A204.1 (cell line): ENCODE measurements at regions not wholly inside any gene's neighbourhood (a gene's known extent, or its start where the extent isn't known, plus 50 kb on each side); places are given as distances from the start of the nearest gene placed in this dataset.
"Not testable (repeated sequence)": the region's sequence is repeated elsewhere in the genome, so short reads cannot be mapped to it uniquely, and the experiment has no call there.

Source experiments
- FAIRE-seq: peaks from 2 replicates; lab custom pipeline; 2012; peaks lifted over from hg19 to GRCh38; lab: Jason Lieb, UNC

DNA sequence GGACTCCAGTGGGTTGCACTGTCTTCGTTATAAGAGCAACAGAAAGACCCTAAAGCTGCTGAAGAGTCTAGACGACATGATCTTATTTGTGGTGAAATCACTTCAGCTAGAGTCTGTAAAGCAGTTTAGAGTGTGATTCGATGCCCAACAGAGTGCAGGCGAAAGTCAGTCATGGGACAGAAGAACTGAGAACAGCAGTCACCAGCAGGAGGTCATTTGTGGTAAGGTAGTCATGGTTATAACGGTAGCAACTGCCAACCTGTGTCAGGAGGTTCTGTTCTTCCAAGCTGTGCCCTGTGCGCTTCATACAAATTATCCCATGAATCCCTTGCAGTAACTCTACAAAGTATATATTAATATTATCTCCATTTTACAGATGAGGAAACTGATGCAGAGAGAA is 954.1 kb downstream of the AACS start:
- FAIRE-seq: no peak

DNA sequence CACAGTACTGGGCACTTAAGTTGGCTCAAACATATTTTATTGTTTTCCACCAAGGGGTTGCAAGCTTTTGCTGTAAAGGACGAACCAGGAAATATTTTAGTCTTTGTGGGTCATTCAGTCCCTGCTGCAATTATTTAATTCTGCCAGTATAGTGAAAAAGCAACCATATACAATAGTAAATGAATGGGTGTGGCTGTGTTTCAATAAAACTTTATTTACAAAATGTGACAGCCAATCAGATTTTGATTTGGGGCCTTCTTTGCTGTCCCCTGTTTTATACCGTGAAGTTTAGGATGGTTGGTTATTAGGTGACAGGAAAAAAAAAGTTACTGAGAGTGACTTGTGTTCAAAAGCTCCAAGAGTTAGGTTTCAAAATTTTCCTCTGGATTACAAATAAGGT is 956.4 kb downstream of the AACS start:
- FAIRE-seq: no peak

DNA sequence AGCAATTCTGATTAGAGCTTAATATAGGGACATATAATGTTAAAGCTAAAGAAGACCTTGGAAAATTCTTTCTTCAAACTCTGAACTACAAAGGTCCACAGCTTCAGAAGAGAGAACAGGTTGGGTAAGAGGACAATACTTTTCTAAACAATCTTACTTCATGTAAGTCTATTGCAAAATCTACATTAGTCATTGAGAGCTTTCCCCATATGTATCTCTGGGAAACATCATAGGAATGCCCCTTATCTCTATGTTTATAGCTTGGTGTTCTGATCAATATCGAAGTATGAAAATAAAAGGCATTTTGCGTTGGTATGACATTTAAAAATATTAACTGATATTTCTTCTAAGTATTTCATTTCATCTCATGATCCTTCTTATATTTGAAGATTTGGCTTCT is 962.6 kb downstream of the AACS start:
- FAIRE-seq: no peak

DNA sequence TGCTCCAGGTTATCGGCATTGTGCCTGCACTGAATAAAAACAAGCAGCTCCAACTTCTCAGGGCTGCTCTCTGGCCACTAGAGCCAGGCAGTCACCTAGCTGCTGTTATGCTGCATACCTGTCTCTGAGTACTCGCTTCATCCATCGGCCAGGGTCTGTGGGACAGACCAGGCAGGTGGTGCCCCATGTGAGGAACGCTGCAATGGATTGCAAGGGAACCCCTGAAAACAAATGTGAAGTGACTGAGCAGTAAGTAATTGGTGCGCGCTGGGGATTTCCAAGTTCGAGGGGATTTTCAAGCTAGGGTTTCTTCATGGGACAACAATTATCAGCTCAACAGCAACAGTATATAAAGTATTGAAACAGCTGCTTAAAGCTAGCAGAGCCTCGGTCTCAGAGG is 965.3 kb downstream of the AACS start:
- no peak for FAIRE-seq

DNA sequence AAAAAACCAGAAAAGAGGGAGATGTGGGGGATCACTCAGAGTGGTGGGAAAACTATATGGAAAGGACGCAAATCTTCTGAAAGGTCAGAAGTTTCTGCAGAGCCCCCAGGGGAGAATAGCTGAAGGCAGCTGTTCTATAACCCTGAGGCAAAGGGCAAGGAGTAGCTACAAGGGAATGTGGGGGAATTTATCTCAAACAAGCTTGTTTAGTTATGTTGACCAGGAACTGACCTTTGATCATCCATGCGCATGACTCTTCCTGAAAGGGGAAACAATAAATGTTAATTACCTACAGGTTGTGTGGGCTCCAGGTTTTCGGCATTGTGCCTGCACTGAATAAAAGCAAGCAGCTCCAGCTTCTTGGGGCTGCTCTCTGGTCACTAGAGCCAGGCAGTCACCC is 968.5 kb downstream of the AACS start:
- no peak for FAIRE-seq

DNA sequence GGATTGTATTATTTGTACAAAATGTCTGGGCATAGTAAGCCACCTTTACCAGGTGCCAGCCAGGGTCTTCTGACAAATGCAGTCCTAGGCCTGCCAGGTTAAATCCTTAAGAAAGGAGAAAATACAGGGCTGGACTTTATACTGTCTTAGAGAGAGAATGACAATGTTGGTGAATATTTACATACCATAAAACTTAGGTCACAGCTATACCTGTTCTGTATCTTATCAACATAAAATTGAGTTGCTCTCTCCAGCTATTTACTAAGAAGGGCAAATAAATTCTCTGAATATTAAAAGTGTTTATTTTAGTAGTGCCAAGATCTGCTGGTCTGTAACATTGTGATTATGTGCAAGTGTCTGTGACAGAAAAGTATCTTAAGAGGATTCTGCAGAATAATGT is 971.1 kb downstream of the AACS start:
- no peak for FAIRE-seq

DNA sequence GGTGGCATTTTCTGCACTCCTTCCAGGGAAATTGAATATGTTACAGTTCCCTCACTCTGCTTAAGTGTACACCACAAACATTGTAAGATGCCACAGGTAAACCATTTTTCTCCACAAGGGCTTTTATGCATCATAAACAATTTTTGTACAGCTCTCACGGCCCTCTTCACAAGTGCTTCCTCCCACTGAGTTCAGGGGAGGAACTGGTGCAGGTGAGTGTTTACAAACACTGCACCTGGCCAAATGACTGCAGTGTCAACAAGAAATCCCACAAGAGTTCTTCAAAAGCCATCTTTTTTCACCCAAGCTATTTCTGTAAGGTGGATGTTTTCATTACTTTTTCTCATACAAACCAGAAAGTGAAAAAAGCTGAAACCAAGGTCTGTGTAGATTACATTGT is 973.2 kb downstream of the AACS start:
- no peak for FAIRE-seq

DNA sequence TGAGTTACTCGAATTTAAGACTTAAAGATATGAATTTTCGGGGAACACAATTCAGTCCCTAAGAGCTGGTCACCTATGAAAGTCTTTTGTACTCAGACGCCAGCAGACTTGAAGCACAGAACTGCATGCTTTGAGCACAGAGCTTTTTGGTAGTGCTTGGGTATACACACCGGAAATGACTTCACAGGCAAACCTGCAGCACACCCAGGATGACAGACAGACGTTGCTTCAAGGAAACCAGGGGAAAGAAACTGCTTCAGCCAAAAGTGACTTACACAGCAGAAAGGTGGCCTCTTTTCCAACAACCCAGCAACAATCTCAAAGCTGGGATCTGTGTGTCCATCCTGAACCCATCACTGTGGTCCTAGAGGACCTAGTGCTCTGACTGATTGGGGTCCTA is 975.1 kb downstream of the AACS start:
- no peak for FAIRE-seq

DNA sequence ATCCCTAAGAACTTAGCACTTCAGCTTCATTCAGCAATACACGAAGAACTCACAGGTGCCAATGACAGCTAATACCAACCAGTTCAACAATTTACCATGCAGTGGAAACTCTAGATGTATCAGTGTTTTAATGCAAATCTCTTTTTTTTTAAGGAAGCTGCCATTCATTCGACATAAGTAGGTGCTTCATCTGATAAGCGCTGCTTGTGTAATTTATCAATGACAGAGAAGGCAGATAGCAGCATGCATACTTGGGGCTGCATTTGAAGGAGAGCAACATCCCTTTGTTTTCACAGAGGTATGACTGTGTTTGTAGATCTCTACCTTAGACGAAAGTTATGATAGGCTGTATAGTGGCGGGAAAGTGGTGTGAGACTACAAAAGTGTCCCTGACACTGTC is 977.1 kb downstream of the AACS start:
- no peak for FAIRE-seq

DNA sequence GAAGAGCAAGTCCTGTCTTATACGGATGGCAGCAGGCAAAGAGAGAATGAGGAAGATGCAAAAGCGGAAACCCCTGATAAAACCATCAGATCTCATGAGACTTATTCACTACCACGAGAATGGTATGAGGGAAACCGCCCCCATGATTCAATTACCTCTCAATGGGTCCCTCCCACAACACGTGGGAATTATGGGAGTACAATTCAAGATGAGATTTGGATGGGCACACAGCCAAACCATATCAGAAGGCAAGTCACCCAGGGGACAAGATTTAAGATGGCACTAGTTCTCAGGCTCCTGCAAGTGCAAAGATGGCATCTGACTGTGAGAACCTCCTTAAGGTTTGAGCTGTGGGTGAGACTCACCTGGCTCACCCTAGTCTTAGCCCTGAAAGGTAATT is 984.3 kb downstream of the AACS start:
- FAIRE-seq: not testable (repeated sequence)

DNA sequence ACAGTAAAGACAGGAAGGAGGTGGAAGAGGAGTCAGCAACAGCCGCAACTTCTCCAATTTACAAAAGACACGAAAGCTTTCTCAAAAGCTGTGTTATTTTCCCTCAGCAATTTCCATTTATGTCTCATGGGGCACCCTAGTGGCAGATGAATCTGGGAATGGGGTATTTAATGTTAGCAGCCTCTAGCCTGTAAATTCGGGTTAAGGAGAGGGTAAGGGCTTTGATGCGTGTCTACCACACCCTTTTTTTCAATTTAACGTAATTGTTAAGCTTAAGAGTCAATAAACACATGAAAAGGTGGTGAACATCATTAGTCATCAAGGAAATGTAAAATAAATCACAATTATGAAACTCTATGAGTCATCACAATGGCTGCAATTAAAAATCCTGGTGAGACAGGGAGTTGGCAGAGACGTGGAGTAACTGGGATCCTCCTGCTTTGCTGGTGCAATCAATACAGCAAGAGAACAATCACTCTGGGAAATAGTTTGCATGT is 986.4 kb downstream of the AACS start:
- no peak for FAIRE-seq

DNA sequence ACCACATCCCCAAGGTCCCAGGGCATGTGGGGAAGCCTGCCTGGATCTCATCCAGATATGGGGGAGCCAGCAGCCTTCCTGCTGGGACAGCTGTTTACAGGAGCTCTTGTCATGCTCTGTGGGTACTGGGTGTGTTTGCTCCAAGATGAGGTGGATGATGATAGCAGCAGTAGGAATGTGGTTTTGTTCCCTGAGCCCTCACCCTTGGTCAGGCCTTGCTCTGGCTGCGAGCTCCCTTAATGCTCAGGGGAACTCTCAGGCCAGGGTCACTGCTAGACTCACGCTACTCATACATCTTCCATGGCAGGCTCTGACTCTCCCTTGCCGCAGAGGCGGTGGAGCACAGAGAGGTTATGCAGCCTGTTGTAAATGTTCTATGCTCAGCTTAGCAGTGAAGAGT is 990.3 kb downstream of the AACS start:
- FAIRE-seq: no peak

DNA sequence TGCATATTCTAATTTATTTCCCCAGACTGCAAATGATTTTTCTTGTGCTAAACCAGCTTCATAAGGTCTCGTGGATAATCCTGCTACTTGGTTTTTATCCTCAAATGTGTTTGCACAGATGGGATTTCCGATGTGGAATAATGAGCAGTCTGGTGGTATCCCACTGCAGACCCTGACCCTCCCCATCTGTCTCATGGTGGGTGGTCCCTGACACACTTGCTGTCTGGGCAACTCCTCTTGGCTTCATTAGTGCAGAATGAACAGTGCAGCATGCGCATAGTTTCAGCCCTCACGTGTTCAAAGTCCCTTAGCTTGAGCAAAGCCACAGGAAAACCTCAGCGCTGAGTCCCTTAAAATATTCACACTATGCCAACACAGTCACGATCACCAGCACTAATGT is 996.5 kb downstream of the AACS start:
- FAIRE-seq: no peak

DNA sequence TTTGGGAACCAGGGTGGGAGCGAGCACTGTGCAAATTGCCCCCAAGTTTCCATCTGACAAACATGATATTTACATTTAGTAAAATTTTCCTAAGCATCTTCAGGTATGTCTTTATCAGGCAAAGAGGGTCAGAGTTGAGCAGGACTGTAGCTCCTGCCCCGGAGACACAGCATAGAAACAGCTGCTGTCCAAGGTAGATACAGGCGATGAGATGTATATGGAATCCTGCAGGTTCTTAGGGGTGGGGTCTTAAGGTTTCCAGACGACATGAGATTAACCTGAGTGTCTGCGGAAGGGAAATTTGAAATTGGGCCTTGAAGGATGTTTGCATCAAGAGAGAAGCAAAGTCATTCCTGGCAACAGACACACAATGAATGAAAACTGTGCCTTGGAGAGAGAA is 998.8 kb downstream of the AACS start:
- FAIRE-seq: no peak

DNA sequence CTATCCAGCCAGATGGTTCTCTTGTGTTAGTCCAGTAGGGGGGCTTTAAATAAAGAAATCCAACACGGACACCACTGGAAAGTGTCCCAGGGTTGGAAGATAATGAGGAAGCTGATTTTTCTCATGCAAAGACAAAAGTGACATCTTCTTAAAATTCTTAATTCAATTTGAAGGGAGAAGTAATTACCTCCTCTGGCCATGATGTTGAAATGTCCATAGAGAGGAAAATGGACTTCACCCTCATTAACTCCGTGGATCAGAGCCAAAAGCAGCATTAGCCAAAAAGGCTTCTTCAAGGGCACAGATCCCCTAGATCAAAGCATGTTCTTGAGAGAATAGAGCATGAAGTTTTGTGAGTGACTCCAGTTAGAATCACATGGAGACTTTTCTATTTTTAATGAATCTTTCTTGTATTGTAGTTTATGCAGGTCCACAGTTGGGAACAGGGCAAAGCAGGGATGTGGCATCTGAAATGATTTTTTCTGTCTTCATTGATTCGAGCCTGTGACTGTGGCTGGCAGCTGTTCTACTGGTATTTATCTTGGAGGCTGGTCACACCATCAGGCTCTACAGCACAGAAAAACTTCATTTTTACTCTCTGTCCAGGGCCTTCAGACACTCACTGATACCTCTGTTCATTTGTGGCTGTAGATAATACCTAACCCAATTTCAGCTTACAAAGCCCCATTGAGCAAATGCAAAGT is 1002.5 kb downstream of the AACS start:
- no peak for FAIRE-seq

DNA sequence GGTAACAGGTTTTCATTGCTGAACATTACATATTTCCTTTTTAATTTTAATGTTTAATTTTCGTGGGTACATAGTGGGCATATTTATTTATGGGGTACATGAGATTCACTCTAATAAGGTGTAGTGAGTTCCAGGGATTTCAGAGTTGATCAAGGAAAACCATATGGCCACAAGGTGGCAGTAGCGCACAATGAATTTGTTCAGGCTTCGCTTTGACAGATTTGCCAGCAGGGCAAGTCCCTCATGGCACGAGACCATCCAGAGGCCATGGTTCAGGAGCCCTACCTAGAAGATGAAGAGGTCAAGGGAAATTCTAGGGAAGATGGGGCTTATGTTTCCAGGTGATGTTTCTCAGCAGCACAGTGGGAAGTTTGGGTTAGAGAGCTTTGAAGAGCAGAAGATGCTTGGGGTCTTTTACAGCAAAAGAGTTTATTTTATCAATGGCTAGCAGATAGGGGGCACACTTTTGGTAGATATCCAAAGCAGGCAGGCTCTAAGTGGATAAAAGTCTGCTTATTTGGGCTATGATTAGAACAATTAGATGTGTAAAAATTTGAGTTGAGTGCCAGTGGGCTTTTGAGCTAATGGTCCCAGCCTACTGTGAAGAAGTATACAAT is 1004.4 kb downstream of the AACS start:
- FAIRE-seq: no peak

DNA sequence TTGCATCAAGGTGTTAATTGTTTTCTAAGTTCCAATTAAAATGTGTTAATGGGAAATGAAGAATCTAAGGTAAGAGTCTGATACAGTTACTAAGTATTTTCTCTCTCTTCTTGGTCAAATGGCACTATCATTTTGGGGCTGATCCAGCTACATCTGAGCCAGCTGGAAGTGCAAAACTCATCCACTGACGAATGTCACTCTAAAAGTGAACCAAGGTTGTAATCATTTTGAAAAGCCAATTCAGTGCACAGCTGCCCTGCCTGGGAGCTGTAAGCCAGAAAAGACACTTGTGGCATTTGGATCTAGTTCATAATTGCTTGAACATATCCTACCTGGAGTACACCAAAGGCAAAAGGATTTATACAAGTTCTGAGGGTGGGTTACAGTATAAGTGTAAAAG is 1011.3 kb downstream of the AACS start:
- FAIRE-seq: no peak

DNA sequence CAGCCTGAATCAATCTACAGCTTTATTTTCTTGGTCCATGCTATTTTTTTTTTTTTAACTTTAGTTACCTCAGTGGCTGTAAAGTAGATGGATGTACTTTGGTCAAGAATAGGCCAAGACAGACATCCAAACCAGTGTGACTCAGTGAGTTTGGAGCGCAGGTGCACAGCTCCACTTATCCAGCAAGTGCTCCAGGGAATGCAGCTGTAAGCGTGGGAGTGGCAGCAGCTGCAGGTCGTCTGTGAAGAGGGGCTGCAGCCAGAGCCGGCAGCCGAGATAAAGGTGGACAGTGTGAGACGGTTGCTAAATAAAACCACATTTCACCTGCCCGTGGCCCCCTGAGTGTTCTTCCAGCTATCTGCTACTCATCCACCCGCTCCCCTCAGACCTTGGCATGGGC is 1018.7 kb downstream of the AACS start:
- no peak for FAIRE-seq

DNA sequence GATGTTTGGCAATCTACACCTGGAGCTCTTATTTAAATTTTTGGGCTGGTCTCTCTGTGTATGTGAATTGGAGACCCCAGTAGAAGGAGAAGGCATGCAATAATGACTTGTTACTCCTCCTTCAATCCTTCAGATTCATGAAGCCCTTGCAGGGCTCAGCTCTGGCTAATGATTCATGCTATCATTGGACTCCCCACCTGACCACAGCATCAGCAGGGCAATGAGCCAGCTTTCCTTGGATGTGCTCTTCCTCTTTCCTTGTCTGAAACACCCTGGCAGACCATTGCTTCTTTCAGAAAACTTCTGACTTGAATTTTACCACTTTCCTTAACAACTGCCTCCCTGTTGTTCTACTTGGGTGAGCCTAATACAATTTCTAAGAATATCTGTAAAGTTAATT is 1019.2 kb downstream of the AACS start:
- no peak for FAIRE-seq

DNA sequence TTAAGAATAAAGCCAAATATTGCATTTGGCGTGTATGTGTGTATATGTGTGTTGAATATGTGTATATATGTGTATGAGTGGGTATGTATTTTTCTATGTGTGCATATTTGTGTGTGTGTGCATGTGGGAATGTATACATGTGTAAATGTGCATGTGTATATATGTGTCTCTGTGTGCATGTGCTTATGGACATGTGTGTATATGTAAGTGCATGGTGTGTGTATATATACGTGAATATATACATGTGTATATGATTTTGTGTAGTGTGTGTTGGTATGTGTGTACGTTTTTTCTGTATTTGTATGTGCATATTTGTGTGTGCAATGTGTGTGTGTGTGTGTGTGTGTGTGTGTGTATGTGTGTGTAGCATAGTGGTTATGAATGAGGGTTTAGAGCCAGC is 1021.0 kb downstream of the AACS start:
- FAIRE-seq: no peak

DNA sequence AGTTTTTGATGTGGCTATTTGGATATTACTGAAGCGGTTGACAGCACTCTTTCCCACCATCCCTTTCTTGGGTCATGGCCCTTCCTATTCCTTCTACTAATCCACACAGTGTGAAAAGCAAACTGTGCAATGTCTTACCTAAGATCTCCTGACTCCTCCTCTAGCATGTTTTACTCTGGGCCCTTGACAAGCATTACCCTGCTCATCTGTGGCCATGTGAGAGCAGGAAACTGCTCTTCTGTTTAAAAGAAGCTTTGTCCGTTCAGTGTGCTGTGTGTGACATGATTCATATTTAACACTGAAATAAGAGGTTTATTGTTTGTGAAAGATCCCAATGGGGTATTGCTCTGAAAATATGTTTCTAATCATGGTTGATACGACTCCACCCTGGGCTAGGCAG is 1022.5 kb downstream of the AACS start:
- FAIRE-seq: no peak

DNA sequence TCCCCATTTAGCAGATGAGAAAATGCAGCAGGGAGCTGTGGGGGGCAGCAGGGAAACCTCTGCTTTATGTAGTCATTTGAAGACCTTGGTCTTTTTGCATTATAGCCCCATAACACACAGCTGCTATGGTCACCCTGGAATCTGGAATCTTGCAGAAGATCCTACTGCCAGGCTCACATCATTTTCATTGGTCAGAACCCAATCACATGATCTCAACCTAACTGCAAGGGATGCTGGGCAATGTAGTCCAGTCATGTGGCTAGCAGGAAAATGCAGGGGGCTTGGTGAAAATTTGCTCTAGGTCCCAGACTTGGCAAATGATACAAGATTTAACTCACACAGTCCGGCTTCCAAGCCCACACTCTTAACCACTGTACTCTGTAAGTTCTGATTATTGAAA is 1028.7 kb downstream of the AACS start:
- FAIRE-seq: no peak

DNA sequence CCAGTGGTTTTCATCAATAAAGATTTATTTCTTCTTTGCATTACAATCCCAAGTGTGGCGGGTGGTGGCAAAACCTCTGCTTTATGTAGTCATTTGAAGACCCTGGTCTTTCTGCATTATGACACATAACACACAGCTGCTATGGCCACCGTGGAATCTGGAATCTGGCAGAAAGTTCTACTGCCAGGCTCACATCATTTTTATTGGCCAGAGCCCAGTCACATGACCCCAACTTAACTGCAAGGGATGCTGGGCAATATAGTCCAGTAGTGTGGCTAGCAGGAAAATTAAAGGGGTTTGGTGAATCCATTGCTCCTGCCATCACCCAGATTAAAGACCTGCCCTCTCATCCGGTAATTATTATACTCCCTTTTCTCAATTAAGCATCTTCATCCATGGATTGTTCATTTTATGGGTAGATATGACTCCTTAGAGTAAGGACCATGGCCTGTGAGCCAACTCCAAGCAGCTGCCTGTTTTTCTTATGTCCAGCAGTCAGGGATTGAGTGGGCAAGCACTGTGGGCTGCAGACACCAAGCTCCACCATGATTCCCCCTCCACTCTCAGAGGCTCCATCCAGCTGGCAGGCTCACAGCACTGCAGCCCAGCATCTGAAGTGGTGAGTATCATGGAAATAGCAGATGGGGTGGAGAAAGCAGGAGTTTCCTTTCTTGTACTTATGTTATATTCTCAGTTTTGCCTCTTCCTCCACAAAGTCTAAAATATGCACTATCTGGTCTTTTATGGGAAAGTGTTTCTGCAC is 1030.7 kb downstream of the AACS start:
- FAIRE-seq: no peak

DNA sequence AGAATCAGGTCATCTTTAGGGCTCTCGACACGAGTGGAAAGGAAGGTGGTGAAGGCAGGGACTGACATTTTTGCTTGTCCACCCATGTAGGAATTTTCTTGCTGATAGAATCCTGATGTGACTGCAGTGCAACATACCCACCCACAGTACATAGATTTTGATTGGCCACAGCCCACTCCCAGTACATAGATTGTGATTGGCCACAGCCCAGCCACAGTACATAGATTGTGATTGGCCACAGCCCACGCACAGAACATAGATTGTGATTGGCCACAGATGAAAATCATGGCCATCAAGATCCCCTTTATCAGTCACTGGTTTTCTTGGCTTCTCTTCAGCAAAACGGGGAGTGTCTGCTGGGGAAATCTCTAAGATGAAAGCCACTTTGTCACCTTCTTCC is 1041.5 kb downstream of the AACS start:
- FAIRE-seq: no peak
